ENCODE measurements at regions not wholly inside any gene's neighbourhood (a gene's known extent, or its start where the extent isn't known, plus 50 kb on each side); places are given as distances from the start of the nearest gene placed in this dataset.

GRCh38 chr9:1434811-1435210 is 384.7 kb downstream of the DMRT2 start:
- H3K4me1 ChIP-seq: no peaks in the 10 kb centered on the region
- no peaks in the 10 kb centered on the region for H3K9me3 ChIP-seq
- no peaks in the 10 kb centered on the region for H3K36me3 ChIP-seq
- intact Hi-C loops (cut with DNase I; ENCODE audit: low total_unique reads): no loop called here
- 36 to 49% (median 42%) methylated on average over 2 of the region's 2 CpGs for whole genome bisulfite sequencing, 5 donors
- no peak overlapping the region for H3K4me3 ChIP-seq
- H3K27me3 ChIP-seq: no peaks in the 10 kb centered on the region
- TF ChIP-seq POLR2A (IDR thresholded peaks at IDR 0.05) (no peak), POLR2AphosphoS5 (IDR thresholded peaks at IDR 0.05) (no peak), EP300 (IDR thresholded peaks at IDR 0.05) (no peak)
- TF ChIP-seq, protein P1, sequence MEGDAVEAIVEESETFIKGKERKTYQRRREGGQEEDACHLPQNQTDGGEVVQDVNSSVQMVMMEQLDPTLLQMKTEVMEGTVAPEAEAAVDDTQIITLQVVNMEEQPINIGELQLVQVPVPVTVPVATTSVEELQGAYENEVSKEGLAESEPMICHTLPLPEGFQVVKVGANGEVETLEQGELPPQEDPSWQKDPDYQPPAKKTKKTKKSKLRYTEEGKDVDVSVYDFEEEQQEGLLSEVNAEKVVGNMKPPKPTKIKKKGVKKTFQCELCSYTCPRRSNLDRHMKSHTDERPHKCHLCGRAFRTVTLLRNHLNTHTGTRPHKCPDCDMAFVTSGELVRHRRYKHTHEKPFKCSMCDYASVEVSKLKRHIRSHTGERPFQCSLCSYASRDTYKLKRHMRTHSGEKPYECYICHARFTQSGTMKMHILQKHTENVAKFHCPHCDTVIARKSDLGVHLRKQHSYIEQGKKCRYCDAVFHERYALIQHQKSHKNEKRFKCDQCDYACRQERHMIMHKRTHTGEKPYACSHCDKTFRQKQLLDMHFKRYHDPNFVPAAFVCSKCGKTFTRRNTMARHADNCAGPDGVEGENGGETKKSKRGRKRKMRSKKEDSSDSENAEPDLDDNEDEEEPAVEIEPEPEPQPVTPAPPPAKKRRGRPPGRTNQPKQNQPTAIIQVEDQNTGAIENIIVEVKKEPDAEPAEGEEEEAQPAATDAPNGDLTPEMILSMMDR (IDR thresholded peaks at IDR 0.05): no peak
- no peak for DNase-seq
- no peak overlapping the region for H3K27ac ChIP-seq

- Histone ChIP-seq H3K4me3 (no peak overlapping the region), H3K4me1 (no peaks in the 10 kb centered on the region), H3K36me3 (no peaks in the 10 kb centered on the region), H3K27ac (no peak overlapping the region), H3K27me3 (no peaks in the 10 kb centered on the region), H3K9me3 (no peaks in the 10 kb centered on the region)
- DNase-seq: no peak
- intact Hi-C loops (cut with DNase I; ENCODE audit: low total_unique reads): no loop called here
- WGBS, 5 donors: 68 to 78% (median 75%) methylated on average over 3 of the region's 3 CpGs
- TF ChIP-seq EP300 (IDR thresholded peaks at IDR 0.05) (no peak), POLR2A (IDR thresholded peaks at IDR 0.05) (no peak), POLR2AphosphoS5 (IDR thresholded peaks at IDR 0.05) (no peak)
- TF ChIP-seq, protein P1 (IDR thresholded peaks at IDR 0.05): no peak
These were observed 390.1 kb downstream of the DMRT2 start for GRCh38 chr9:1440256-1440655.

- DNase-seq: no peak
- TF ChIP-seq POLR2AphosphoS5 (IDR thresholded peaks at IDR 0.05): no peak
- 92 to 100% (median 100%) methylated on average over 1 of the region's 1 CpG for WGBS, 5 donors
- Histone ChIP-seq H3K27ac (no peak overlapping the region), H3K9me3 (no peaks in the 10 kb centered on the region), H3K4me1 (no peaks in the 10 kb centered on the region), H3K36me3 (no peaks in the 10 kb centered on the region), H3K27me3 (no peaks in the 10 kb centered on the region), H3K4me3 (no peak overlapping the region)
- intact Hi-C loops (cut with DNase I; ENCODE audit: low total_unique reads): no loop called here
These were observed 391.9 kb downstream of the DMRT2 start for GRCh38 chr9:1442105-1442504.

- no peak overlapping the region for H3K27ac ChIP-seq
- H3K9me3 ChIP-seq: no peaks in the 10 kb centered on the region
- H3K4me1 ChIP-seq: no peaks in the 10 kb centered on the region
- intact Hi-C loops (cut with DNase I; ENCODE audit: low total_unique reads): no loop called here
- no peak for DNase-seq
- H3K27me3 ChIP-seq: no peaks in the 10 kb centered on the region
- H3K36me3 ChIP-seq: no peaks in the 10 kb centered on the region
- no peak for TF ChIP-seq POLR2AphosphoS5 (IDR thresholded peaks at IDR 0.05)
- no peak for TF ChIP-seq POLR2A (IDR thresholded peaks at IDR 0.05)
- TF ChIP-seq, protein P1 (IDR thresholded peaks at IDR 0.05): no peak
- TF ChIP-seq EP300 (IDR thresholded peaks at IDR 0.05): no peak
- H3K4me3 ChIP-seq: no peak overlapping the region
- 82 to 91% (median 88%) methylated on average over 1 of the region's 1 CpG for WGBS, 5 donors
These were observed 393.3 kb downstream of the DMRT2 start for GRCh38 chr9:1443450-1443849.

- no peak overlapping the region for H3K4me3 ChIP-seq
- H3K4me1 ChIP-seq: no peaks in the 10 kb centered on the region
- intact Hi-C loops (cut with DNase I; ENCODE audit: low total_unique reads): no loop called here
- no peak for DNase-seq
- no peaks in the 10 kb centered on the region for H3K36me3 ChIP-seq
- no peaks in the 10 kb centered on the region for H3K9me3 ChIP-seq
- TF ChIP-seq EP300 (IDR thresholded peaks at IDR 0.05) (no peak), POLR2AphosphoS5 (IDR thresholded peaks at IDR 0.05) (no peak)
- WGBS, 5 donors: 60 to 80% (median 74%) methylated on average over 2 of the region's 2 CpGs
- H3K27me3 ChIP-seq: no peaks in the 10 kb centered on the region
- H3K27ac ChIP-seq: no peak overlapping the region
These were observed 396.5 kb downstream of the DMRT2 start for GRCh38 chr9:1446671-1447070.

All from stomach (tissue), 8 donors.